Astrocyte (in vitro differentiated cells and primary cell): ENCODE measurements at regions not wholly inside any gene's neighbourhood (a gene's known extent, or its start where the extent isn't known, plus 50 kb on each side); places are given as distances from the start of the nearest gene placed in this dataset.

Experiments used
- EZH2 ChIP-seq: IDR thresholded peaks from 2 replicates; pipeline ENCODE4 v1.6.1; 2012; ENCODE audit warnings: mild to moderate bottlenecking, low read length, inconsistent platforms; ENCODE audit not compliant: insufficient read depth
- TF ChIP-seq, protein P1 (sequence below): IDR thresholded peaks from 2 replicates; pipeline ENCODE4 v1.5.1; 2011; ENCODE audit warnings: low read depth, mild to moderate bottlenecking, inconsistent platforms, low read length, moderate library complexity; ENCODE audit not compliant: insufficient read depth

DNA sequence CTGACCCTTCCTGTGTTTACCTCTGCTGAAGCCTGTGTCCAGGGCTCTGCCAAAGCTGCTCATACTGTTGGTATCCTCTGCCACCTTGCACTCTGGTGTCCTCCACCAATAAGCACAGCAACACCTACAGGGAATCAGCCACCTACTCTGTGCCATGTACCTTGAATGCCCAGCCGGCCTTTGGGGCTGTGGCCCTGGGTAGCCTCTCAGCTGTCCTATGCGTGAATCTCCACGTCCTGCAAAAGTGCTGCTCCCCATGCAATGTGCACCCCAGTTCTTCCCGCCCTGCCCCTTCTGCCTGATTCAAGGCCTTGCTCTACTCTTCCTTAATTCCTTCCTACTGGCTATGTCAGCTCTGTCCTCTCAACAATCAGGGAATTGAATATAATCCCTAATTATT, 506.5 kb downstream of the ARHGEF28 start:
- no peak for TF ChIP-seq EZH2
- TF ChIP-seq, protein P1, sequence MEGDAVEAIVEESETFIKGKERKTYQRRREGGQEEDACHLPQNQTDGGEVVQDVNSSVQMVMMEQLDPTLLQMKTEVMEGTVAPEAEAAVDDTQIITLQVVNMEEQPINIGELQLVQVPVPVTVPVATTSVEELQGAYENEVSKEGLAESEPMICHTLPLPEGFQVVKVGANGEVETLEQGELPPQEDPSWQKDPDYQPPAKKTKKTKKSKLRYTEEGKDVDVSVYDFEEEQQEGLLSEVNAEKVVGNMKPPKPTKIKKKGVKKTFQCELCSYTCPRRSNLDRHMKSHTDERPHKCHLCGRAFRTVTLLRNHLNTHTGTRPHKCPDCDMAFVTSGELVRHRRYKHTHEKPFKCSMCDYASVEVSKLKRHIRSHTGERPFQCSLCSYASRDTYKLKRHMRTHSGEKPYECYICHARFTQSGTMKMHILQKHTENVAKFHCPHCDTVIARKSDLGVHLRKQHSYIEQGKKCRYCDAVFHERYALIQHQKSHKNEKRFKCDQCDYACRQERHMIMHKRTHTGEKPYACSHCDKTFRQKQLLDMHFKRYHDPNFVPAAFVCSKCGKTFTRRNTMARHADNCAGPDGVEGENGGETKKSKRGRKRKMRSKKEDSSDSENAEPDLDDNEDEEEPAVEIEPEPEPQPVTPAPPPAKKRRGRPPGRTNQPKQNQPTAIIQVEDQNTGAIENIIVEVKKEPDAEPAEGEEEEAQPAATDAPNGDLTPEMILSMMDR: no peak
